K562 (cell line): ENCODE measurements at regions not wholly inside any gene's neighbourhood (a gene's known extent, or its start where the extent isn't known, plus 50 kb on each side); places are given as distances from the start of the nearest gene placed in this dataset.

Experiments
- CC2D1A ChIP-seq: fragments of 450-650 bp; IDR thresholded peaks from 2 replicates; pipeline ENCODE4 v1.6.1; 2017; ENCODE audit warnings: mild to moderate bottlenecking
- CTCF ChIP-seq, 3 experiments: IDR thresholded peaks in 2 of 3; conservative IDR thresholded peaks in 1 of 3; 2 replicates each; pipeline ENCODE4 v1.5.1; 2011 to 2012; ENCODE audit warnings: low read length in 3 of 3, mild to moderate bottlenecking in 3 of 3, control low read depth in 2 of 3, improper control_type of control experiment in 1 of 3, inconsistent platforms in 1 of 3, low read depth in 1 of 3, mixed read lengths in 1 of 3, moderate library complexity in 1 of 3; ENCODE audit not compliant: insufficient read depth in 2 of 3
- FOSL1 ChIP-seq: fragments of 200-800 bp; sonication (Bioruptor generic); conservative IDR thresholded peaks from 2 replicates; pipeline ENCODE4 v1.6.1; 2016; ENCODE audit warnings: missing genetic modification characterization, missing compliant biosample characterization
- JUNB ChIP-seq: fragments of 450-650 bp; formaldehyde crosslinking; conservative IDR thresholded peaks from 2 replicates; pipeline ENCODE4 v1.4.0; 2020; ENCODE audit warnings: mild to moderate bottlenecking
- RCOR1 ChIP-seq, 2 experiments: IDR thresholded peaks; 2 replicates each; pipeline ENCODE4 v1.6.1; 2012; ENCODE audit warnings: low read depth in 2 of 2, low read length in 2 of 2, borderline replicate concordance in 1 of 2, improper control_type of control experiment in 1 of 2
- REST ChIP-seq, 2 experiments: fragments of 450-650 bp; formaldehyde crosslinking in 1 of 2; IDR thresholded peaks; 2 replicates each; pipeline versions ENCODE4 v1.4.0 to v1.6.1; 2014 to 2020; ENCODE audit warnings: mild to moderate bottlenecking in 2 of 2, borderline replicate concordance in 1 of 2, low read depth in 1 of 2
- SETDB1 ChIP-seq: IDR thresholded peaks from one replicate; pipeline ENCODE4 v1.6.1; 2012; ENCODE audit warnings: low read length, control low read depth, inconsistent platforms
- SMAD1 ChIP-seq: fragments of 150-350 bp; IDR thresholded peaks from 2 replicates; pipeline ENCODE4 v1.6.1; 2014; ENCODE audit warnings: low read length, low read depth; ENCODE audit not compliant: partially characterized antibody
- SP1 ChIP-seq: sonication (generic); formaldehyde crosslinking; IDR thresholded peaks from 2 replicates; pipeline ENCODE4 v1.8.1; 2022; ENCODE audit warnings: mild to moderate bottlenecking, missing genetic modification reagents
- XRCC4 ChIP-seq: IDR thresholded peaks from one replicate; pipeline ENCODE4 v1.6.1; 2011; ENCODE audit not compliant: insufficient read depth, insufficient read length; ENCODE audit errors: extremely low read depth
- YY1 ChIP-seq, 3 experiments: IDR thresholded peaks; 2 replicates each; pipeline ENCODE4 v1.6.1; 2011; ENCODE audit warnings: low read length in 2 of 3, mild to moderate bottlenecking in 2 of 3, moderate library complexity in 2 of 3, borderline replicate concordance in 1 of 3, control low read depth in 1 of 3, low read depth in 1 of 3; ENCODE audit not compliant: insufficient read depth in 3 of 3, insufficient replicate concordance in 2 of 3, control insufficient read depth in 1 of 3, insufficient read length in 1 of 3; ENCODE audit errors: extremely low read depth in 1 of 3
- ZNF76 ChIP-seq: fragments of 250-450 bp; sonication (Bioruptor Pico); IDR thresholded peaks from 2 replicates; pipeline ENCODE4 v1.4.0; 2020; ENCODE audit warnings: mild to moderate bottlenecking, moderate library complexity, borderline replicate concordance
- TF ChIP-seq, protein P1 (sequence below), 2 experiments: fragments of 450-650 bp; IDR thresholded peaks; 2 replicates each; pipeline ENCODE4 v1.6.1; 2016; ENCODE audit warnings: mild to moderate bottlenecking in 2 of 2, borderline replicate concordance in 1 of 2, low read depth in 1 of 2, moderate library complexity in 1 of 2

DNA sequence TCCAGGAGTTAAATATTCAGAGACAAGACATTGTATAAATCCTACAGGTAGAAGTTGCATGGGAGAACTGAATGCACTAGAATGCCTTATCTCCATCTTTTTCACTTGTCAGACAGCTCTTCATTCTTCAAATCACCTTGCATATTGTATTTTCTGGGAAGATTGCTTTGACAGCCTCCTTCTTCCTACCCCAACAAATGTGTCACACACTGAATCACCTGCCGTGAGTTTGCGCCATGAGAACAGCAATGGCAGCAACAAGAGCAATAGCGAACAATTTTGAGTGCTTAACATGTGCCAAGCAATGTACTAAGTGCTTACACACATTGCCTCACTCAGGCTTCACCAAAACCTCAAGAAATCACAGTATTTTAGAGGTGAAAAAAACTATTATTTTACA, 161.3 kb upstream of the REG3G start:
- no peak for TF ChIP-seq XRCC4
- TF ChIP-seq JUNB (CRISPR knock-in tag), result no peak
- no peak for TF ChIP-seq ZNF76 (CRISPR knock-in tag)
- TF ChIP-seq RCOR1 (IDR thresholded peaks at IDR 0.05; ENCODE audit: borderline replicate concordance in 1 of 2, low read depth in 2 of 2, low read length in 2 of 2), result no peak
- TF ChIP-seq SP1 (CRISPR knock-in tag), result no peak
- TF ChIP-seq YY1 (IDR thresholded peaks at IDR 0.05; ENCODE audit: borderline replicate concordance in 1 of 3, control insufficient read depth in 1 of 3, extremely low read depth in 1 of 3, insufficient read depth in 3 of 3, insufficient read length in 1 of 3, insufficient replicate concordance in 2 of 3, low read depth in 1 of 3, low read length in 2 of 3), result no peak
- TF ChIP-seq REST (IDR thresholded peaks at IDR 0.05; ENCODE audit: borderline replicate concordance), result no peak
- no peak for TF ChIP-seq REST (CRISPR knock-in tag; IDR thresholded peaks at IDR 0.05; ENCODE audit: low read depth)
- TF ChIP-seq FOSL1 (tag), result no peak
- no peak for TF ChIP-seq SMAD1
- TF ChIP-seq CTCF (IDR thresholded peaks at IDR 0.05 in 2 of 3, conservative IDR thresholded peaks at IDR 0.05 in 1 of 3; ENCODE audit: insufficient read depth in 2 of 3, low read depth in 1 of 3, low read length in 3 of 3), result no peak
- TF ChIP-seq, protein P1, sequence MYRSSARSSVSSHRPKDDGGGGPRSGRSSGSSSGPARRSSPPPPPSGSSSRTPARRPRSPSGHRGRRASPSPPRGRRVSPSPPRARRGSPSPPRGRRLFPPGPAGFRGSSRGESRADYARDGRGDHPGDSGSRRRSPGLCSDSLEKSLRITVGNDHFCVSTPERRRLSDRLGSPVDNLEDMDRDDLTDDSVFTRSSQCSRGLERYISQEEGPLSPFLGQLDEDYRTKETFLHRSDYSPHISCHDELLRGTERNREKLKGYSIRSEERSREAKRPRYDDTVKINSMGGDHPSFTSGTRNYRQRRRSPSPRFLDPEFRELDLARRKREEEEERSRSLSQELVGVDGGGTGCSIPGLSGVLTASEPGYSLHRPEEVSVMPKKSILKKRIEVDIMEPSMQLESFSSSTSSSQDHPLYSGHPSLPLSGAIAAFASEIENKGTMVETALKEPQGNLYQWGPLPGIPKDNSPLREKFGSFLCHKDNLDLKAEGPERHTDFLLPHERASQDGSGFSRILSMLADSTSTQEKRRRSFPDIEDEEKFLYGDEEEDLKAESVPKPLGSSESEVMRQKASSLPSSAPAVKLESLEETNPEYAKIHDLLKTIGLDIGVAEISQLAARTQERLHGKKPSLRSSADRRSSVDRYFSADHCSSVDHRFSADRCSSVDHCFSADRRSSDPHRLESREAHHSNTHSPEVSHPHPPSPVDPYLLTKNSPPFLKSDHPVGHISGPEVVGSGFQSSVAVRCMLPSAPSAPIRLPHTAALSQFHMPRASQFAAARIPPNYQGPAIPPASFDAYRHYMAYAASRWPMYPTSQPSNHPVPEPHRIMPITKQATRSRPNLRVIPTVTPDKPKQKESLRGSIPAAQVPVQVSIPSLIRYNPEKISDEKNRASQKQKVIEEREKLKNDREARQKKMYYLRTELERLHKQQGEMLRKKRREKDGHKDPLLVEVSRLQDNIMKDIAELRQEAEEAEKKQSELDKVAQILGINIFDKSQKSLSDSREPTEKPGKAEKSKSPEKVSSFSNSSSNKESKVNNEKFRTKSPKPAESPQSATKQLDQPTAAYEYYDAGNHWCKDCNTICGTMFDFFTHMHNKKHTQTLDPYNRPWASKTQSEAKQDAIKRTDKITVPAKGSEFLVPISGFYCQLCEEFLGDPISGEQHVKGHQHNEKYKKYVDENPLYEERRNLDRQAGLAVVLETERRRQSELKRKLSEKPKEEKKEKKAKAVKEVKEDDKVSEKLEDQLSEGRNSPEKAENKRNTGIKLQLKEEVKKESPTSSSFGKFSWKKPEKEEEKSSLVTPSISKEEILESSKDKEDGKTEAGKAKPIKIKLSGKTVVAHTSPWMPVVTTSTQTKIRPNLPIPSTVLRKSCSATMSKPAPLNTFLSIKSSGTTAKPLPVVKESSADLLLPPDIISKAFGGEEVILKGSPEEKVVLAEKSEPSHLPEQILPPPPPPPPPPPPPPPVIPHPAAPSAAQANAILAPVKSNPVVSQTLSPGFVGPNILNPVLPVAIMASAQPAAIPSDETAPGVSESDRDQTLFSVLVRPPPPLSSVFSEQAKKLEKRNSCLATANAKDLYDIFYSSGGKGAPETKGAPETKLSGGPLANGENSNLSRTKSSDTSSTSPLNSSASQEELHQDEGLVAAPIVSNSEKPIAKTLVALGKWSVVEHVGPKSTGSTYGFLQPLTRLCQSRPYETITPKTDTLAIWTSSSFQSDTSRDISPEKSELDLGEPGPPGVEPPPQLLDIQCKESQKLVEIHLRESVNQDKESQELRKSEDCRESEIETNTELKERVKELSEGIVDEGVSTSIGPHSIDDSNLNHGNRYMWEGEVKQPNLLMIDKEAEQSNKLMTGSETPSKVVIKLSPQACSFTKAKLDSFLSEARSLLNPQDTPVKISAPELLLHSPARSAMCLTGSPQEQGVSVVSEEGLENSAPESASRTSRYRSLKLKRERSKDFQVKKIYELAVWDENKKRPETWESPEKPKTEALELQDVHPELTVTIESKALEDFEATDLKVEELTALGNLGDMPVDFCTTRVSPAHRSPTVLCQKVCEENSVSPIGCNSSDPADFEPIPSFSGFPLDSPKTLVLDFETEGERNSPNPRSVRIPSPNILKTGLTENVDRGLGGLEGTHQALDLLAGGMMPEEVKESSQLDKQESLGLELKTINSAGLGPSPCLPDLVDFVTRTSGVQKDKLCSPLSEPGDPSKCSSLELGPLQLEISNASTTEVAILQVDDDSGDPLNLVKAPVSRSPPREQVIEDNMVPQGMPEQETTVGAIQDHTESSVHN (IDR thresholded peaks at IDR 0.05; ENCODE audit: borderline replicate concordance in 1 of 2, low read depth in 1 of 2), result no peak
- TF ChIP-seq CC2D1A, result no peak
- TF ChIP-seq SETDB1, result no peak
